ENCODE measurements at regions not wholly inside any gene's neighbourhood (a gene's known extent, or its start where the extent isn't known, plus 50 kb on each side); places are given as distances from the start of the nearest gene placed in this dataset.

DNA sequence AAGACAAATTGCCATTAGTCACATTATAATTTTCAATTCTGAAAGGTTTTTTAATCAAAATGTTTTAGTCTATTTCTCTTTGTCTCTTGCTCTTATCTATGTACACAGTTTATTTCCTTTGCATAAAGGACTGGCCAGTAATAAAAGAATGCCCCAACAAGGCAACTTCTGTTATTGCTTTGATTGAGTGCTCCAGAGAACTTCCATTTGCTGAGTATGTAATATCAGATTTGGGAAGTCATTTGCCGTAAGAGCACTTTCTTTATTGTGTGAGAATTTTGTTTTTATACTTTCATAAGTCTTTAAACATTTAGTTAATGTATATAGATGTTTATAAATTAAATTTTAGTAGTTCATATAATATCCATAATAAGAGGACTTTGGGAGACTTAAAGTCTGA lies 1140.4 kb downstream of the PCDH9 start (continued):
- TF ChIP-seq NFYA (IDR thresholded peaks at IDR 0.05; ENCODE audit: borderline replicate concordance, low read depth, low read length) (no peak), MXI1 (IDR thresholded peaks at IDR 0.05; ENCODE audit: low read depth, low read length) (no peak), EED (IDR thresholded peaks at IDR 0.05; ENCODE audit: low read depth) (no peak), RUNX3 (IDR thresholded peaks at IDR 0.05; ENCODE audit: low read length) (no peak), PAX8 (IDR thresholded peaks at IDR 0.05) (no peak), POLR2A (IDR thresholded peaks at IDR 0.05; ENCODE audit: low read depth, low read length) (no peak)

DNA sequence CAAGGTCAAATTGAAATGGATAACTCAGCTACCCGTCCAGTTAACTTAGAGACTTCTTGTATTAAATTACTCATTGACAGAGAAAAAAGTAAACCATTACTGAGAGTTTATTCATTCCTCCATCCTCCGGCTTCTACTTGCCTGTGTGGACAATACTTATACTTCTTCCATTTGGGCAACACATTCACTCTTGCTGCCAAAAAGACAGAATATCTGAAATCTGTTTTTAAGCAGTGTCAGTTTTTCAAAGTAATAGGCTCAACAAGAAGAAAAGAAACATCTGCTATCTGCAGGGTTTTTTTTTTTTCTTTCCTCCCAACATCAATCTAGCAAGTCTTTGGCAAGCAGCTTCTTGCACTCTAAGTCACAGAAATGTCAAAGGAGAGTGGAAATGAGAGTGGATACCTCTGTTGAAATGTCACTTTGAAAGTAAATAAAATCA lies 1142.8 kb downstream of the PCDH9 start:
- Histone ChIP-seq H3K9me3 (replicated peaks; ENCODE audit: control insufficient read depth, insufficient read depth, low read length) (no peaks in the 10 kb centered on the region; the same call in 2 of the 3 replicates), H3K4me3 (no peak overlapping the region), H3K9ac (ENCODE audit: control insufficient read depth, insufficient read depth, low read length) (no peak overlapping the region), H3K27ac (ENCODE audit: control insufficient read depth, insufficient read depth) (no peak overlapping the region), H3K79me2 (ENCODE audit: control insufficient read depth, insufficient read depth, low read length) (no peaks in the 10 kb centered on the region), H2AFZ (ENCODE audit: control insufficient read depth, low read depth, low read length) (no peak overlapping the region), H3K27me3 (replicated peaks in 1 of 2; ENCODE audit: control insufficient read depth in 2 of 2, insufficient read depth in 2 of 2, low read length in 1 of 2) (no peaks in the 10 kb centered on the region), H3K36me3 (ENCODE audit: control insufficient read depth in 2 of 2, insufficient read depth in 2 of 2, low read length in 1 of 2) (no peaks in the 10 kb centered on the region), H3K4me1 (ENCODE audit: control insufficient read depth, insufficient read depth, low read length) (no peaks in the 10 kb centered on the region), H3K4me2 (ENCODE audit: control insufficient read depth, insufficient read depth) (no peak overlapping the region), H4K20me1 (ENCODE audit: control insufficient read depth, insufficient read depth) (no peaks in the 10 kb centered on the region)
- BruUV-seq (replicated peaks) = no TSS peak
- WGBS (ENCODE audit: insufficient coverage, insufficient replicate concordance, low lambda C conversion rate, missing lambda C conversion rate) = 26% methylated on average over 2 of the region's 2 CpGs
- FAIRE-seq (no peak), ATAC-seq (no peak), DNase-seq (ENCODE audit: low read depth, low spot score) (no peak)
- ChIA-PET CTCF (no interaction called here), RAD21 (ENCODE audit: unreplicated experiment) (no interaction called here), SMC1A (ENCODE audit: uncharacterized antibody, unreplicated experiment) (no interaction called here), POLR2A (no interaction called here)
- TF ChIP-seq RBBP5 (conservative IDR thresholded peaks at IDR 0.05) (no peak), TCF3 (IDR thresholded peaks at IDR 0.05; ENCODE audit: borderline replicate concordance, insufficient read depth, low read depth, low read length) (no peak), BMI1 (IDR thresholded peaks at IDR 0.05; ENCODE audit: borderline replicate concordance) (no peak), SREBF1 (IDR thresholded peaks at IDR 0.05; ENCODE audit: low read length) (no peak), BRCA1 (IDR thresholded peaks at IDR 0.05; ENCODE audit: low read depth, low read length) (no peak), GATAD2B (conservative IDR thresholded peaks at IDR 0.05; ENCODE audit: low read depth) (no peak), TAF1 (IDR thresholded peaks at IDR 0.05; ENCODE audit: borderline replicate concordance, low read depth, low read length) (no peak), ZNF24 (IDR thresholded peaks at IDR 0.05) (no peak), ASH2L (IDR thresholded peaks at IDR 0.05; ENCODE audit: borderline replicate concordance, low read depth) (no peak), NR2C1 (IDR thresholded peaks at IDR 0.05) (no peak), STAT1 (conservative IDR thresholded peaks at IDR 0.05) (no peak), PML (IDR thresholded peaks at IDR 0.05; ENCODE audit: low read length) (no peak)
- TF ChIP-seq, protein P1, sequence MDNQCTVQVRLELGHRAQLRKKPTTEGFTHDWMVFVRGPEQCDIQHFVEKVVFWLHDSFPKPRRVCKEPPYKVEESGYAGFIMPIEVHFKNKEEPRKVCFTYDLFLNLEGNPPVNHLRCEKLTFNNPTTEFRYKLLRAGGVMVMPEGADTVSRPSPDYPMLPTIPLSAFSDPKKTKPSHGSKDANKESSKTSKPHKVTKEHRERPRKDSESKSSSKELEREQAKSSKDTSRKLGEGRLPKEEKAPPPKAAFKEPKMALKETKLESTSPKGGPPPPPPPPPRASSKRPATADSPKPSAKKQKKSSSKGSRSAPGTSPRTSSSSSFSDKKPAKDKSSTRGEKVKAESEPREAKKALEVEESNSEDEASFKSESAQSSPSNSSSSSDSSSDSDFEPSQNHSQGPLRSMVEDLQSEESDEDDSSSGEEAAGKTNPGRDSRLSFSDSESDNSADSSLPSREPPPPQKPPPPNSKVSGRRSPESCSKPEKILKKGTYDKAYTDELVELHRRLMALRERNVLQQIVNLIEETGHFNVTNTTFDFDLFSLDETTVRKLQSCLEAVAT (IDR thresholded peaks at IDR 0.05) = no peak
- TF ChIP-seq, protein P2, sequence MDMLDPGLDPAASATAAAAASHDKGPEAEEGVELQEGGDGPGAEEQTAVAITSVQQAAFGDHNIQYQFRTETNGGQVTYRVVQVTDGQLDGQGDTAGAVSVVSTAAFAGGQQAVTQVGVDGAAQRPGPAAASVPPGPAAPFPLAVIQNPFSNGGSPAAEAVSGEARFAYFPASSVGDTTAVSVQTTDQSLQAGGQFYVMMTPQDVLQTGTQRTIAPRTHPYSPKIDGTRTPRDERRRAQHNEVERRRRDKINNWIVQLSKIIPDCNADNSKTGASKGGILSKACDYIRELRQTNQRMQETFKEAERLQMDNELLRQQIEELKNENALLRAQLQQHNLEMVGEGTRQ (IDR thresholded peaks at IDR 0.05; ENCODE audit: borderline replicate concordance, low read depth, low read length) = no peak
- TF ChIP-seq, protein P3, sequence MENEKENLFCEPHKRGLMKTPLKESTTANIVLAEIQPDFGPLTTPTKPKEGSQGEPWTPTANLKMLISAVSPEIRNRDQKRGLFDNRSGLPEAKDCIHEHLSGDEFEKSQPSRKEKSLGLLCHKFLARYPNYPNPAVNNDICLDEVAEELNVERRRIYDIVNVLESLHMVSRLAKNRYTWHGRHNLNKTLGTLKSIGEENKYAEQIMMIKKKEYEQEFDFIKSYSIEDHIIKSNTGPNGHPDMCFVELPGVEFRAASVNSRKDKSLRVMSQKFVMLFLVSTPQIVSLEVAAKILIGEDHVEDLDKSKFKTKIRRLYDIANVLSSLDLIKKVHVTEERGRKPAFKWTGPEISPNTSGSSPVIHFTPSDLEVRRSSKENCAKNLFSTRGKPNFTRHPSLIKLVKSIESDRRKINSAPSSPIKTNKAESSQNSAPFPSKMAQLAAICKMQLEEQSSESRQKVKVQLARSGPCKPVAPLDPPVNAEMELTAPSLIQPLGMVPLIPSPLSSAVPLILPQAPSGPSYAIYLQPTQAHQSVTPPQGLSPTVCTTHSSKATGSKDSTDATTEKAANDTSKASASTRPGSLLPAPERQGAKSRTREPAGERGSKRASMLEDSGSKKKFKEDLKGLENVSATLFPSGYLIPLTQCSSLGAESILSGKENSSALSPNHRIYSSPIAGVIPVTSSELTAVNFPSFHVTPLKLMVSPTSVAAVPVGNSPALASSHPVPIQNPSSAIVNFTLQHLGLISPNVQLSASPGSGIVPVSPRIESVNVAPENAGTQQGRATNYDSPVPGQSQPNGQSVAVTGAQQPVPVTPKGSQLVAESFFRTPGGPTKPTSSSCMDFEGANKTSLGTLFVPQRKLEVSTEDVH (IDR thresholded peaks at IDR 0.05; ENCODE audit: low read depth, partially characterized antibody) = no peak
- intact Hi-C loops (cut with micrococcal nuclease; ENCODE audit: unreplicated experiment) = no loop called here
- in situ Hi-C loops (cut with MboI) = no loop called here
